Astrocyte of the spinal cord (primary cell): ENCODE measurements at regions not wholly inside any gene's neighbourhood (a gene's known extent, or its start where the extent isn't known, plus 50 kb on each side); places are given as distances from the start of the nearest gene placed in this dataset.
A peak's percentile ranks its signal among the peaks of the same experiment; 100 is the strongest.

Experiments used
- DNase-seq: peaks from one replicate; pipeline ENCODE4 v3.0.0; 2011; ENCODE audit warnings: low read depth, low spot score
- H3K4me3 ChIP-seq: 2 replicates; pipeline ENCODE4 v1.5.1; 2011; ENCODE audit warnings: low read depth, mild to moderate bottlenecking, low read length, moderate library complexity
- in situ Hi-C: cut with HindIII; loops from 2 replicates; pipeline ENCODE4 v1.10.0; 2017; ENCODE audit warnings: low sequenced_read_pairs
- TF ChIP-seq, protein P1 (sequence below): IDR thresholded peaks from 2 replicates; pipeline ENCODE4 v1.5.1; 2012; ENCODE audit warnings: low read depth, mild to moderate bottlenecking, low read length, inconsistent platforms

DNA sequence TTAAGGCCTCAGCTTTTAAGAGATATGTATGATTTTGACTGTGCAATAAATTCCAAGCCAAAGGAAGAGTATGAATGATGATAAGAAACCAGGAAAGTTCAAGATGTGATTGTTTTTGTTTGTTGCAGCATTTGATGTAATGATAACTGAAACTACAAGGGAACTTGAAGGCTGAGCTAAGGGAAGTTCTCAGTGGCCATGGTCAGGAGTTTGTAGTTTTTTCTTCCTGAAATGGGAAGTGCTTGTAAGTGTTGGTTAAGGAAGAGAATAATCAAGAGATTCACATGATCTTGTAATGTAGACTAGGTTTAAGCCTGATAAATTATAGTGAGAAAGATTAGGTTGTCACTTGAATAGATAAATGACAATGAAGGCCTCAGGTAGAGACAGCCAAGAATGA is 53.4 kb downstream of the PTCHD4 start:
- TF ChIP-seq, protein P1, sequence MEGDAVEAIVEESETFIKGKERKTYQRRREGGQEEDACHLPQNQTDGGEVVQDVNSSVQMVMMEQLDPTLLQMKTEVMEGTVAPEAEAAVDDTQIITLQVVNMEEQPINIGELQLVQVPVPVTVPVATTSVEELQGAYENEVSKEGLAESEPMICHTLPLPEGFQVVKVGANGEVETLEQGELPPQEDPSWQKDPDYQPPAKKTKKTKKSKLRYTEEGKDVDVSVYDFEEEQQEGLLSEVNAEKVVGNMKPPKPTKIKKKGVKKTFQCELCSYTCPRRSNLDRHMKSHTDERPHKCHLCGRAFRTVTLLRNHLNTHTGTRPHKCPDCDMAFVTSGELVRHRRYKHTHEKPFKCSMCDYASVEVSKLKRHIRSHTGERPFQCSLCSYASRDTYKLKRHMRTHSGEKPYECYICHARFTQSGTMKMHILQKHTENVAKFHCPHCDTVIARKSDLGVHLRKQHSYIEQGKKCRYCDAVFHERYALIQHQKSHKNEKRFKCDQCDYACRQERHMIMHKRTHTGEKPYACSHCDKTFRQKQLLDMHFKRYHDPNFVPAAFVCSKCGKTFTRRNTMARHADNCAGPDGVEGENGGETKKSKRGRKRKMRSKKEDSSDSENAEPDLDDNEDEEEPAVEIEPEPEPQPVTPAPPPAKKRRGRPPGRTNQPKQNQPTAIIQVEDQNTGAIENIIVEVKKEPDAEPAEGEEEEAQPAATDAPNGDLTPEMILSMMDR = no peak
- in situ Hi-C loops = no loop called here
- DNase-seq = no peak
- no peak overlapping the region for H3K4me3 ChIP-seq

- DNase-seq = no peak
- TF ChIP-seq, protein P1 = no peak
- in situ Hi-C loops = no loop called here
- no peak overlapping the region for H3K4me3 ChIP-seq
Observed at GRCh38 chr6:48048451-48049146, 62.4 kb downstream of the PTCHD4 start.

DNA sequence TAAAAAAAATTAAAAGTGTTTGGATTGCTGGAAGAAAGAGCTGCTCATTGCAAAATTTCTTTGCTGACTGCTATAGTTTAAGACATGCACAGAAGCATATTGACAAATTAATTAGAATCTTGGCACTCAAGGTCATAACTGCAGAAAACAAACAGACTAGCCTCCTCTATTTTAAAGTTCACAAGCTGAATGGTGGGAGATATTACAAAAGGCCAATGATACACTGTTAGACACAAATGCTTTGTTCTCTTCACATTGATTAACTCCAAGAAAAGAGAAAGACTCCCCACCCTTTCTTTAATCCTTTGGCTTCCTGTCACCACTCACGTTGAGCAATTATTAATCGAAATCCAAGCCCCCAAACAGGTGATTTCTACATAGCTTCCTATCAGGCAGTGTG is 69.1 kb downstream of the PTCHD4 start:
- no peak for DNase-seq
- TF ChIP-seq, protein P1 = no peak
- no peak overlapping the region for H3K4me3 ChIP-seq
- in situ Hi-C loops = no loop called here

GRCh38 chr6:48037946-48038345 is 73.1 kb downstream of the PTCHD4 start:
- in situ Hi-C loops = no loop called here

GRCh38 chr6:48036316-48036715 is 74.7 kb downstream of the PTCHD4 start:
- H3K4me3 ChIP-seq = no peak overlapping the region
- DNase-seq = peak; percentile 57
- TF ChIP-seq, protein P1 = no peak
- in situ Hi-C loops = no loop called here

More at GRCh38 chr6:48037946-48038345, 73.1 kb downstream of the PTCHD4 start:
- no peak for DNase-seq
- TF ChIP-seq, protein P1 = no peak
- no peak overlapping the region for H3K4me3 ChIP-seq

- in situ Hi-C loops = no loop called here
- TF ChIP-seq, protein P1 = no peak
Observed at GRCh38 chr6:48032151-48032550, 78.8 kb downstream of the PTCHD4 start.

More at GRCh38 chr6:48032151-48032550, 78.8 kb downstream of the PTCHD4 start:
- peak; percentile 79 for DNase-seq
- H3K4me3 ChIP-seq = no peak overlapping the region
